ENCODE measurements at regions not wholly inside any gene's neighbourhood (a gene's known extent, or its start where the extent isn't known, plus 50 kb on each side); places are given as distances from the start of the nearest gene placed in this dataset.

- DNase-seq (ENCODE audit: low read depth in 2 of 3, low spot score in 2 of 3): no peak
Observed at GRCh38 chr2:144606466-144607095, 86.7 kb upstream of the ZEB2 start.

GRCh38 chr2:144605231-144605840, 85.4 kb upstream of the ZEB2 start:
- DNase-seq (ENCODE audit: low read depth in 2 of 3, low spot score in 2 of 3): no peak

GRCh38 chr2:144603334-144603733, 83.4 kb upstream of the ZEB2 start:
- DNase-seq (ENCODE audit: low read depth in 2 of 3, low spot score in 2 of 3): no peak

GRCh38 chr2:144598906-144599305, 79.0 kb upstream of the ZEB2 start:
- DNase-seq (ENCODE audit: low read depth in 2 of 3, low spot score in 2 of 3): no peak

- DNase-seq (ENCODE audit: low read depth in 2 of 3, low spot score in 2 of 3): no peak
Observed at GRCh38 chr2:144597894-144598593, 78.1 kb upstream of the ZEB2 start.

- no peak for DNase-seq (ENCODE audit: low read depth in 2 of 3, low spot score in 2 of 3)
Observed at GRCh38 chr2:144597388-144597787, 77.5 kb upstream of the ZEB2 start.

GRCh38 chr2:144596073-144596871, 76.4 kb upstream of the ZEB2 start:
- DNase-seq (ENCODE audit: low read depth in 2 of 3, low spot score in 2 of 3): no peak

- DNase-seq (ENCODE audit: low read depth in 2 of 3, low spot score in 2 of 3): no peak
Observed at GRCh38 chr2:144595686-144596072, 75.8 kb upstream of the ZEB2 start.

GRCh38 chr2:144595279-144595678, 75.4 kb upstream of the ZEB2 start:
- no peak for DNase-seq (ENCODE audit: low read depth in 2 of 3, low spot score in 2 of 3)

- no peak for DNase-seq (ENCODE audit: low read depth in 2 of 3, low spot score in 2 of 3)
Observed at GRCh38 chr2:144593803-144594202, 73.9 kb upstream of the ZEB2 start.

- DNase-seq (ENCODE audit: low read depth in 2 of 3, low spot score in 2 of 3): no peak
Observed at GRCh38 chr2:144592500-144593256, 72.8 kb upstream of the ZEB2 start.

GRCh38 chr2:144587306-144587705, 67.4 kb upstream of the ZEB2 start:
- DNase-seq (ENCODE audit: low read depth in 2 of 3, low spot score in 2 of 3): no peak

GRCh38 chr2:144586476-144586875, 66.6 kb upstream of the ZEB2 start:
- no peak for DNase-seq (ENCODE audit: low read depth in 2 of 3, low spot score in 2 of 3)

- DNase-seq (ENCODE audit: low read depth in 2 of 3, low spot score in 2 of 3): no peak
Observed at GRCh38 chr2:144583741-144584453, 64.0 kb upstream of the ZEB2 start.

- DNase-seq (ENCODE audit: low read depth in 2 of 3, low spot score in 2 of 3): no peak
Observed at GRCh38 chr2:144583381-144583729, 63.4 kb upstream of the ZEB2 start.

GRCh38 chr2:144582651-144583380, 62.9 kb upstream of the ZEB2 start:
- no peak for DNase-seq (ENCODE audit: low read depth in 2 of 3, low spot score in 2 of 3)

GRCh38 chr2:144580521-144581161, 60.7 kb upstream of the ZEB2 start:
- DNase-seq (ENCODE audit: low read depth in 2 of 3, low spot score in 2 of 3): no peak

GRCh38 chr2:144579556-144579955, 59.6 kb upstream of the ZEB2 start:
- DNase-seq (ENCODE audit: low read depth in 2 of 3, low spot score in 2 of 3): no peak

GRCh38 chr2:144578099-144578498, 58.2 kb upstream of the ZEB2 start:
- DNase-seq (ENCODE audit: low read depth in 2 of 3, low spot score in 2 of 3): no peak

Measured in activated CD8-positive, alpha-beta memory T cell treated with anti-CD3 and anti-CD28 coated beads for 48 hours (primary cell).